HFF-Myc (cell line): ENCODE measurements at regions not wholly inside any gene's neighbourhood (a gene's known extent, or its start where the extent isn't known, plus 50 kb on each side); places are given as distances from the start of the nearest gene placed in this dataset.

Experiments
- DNase-seq: peaks from one replicate; pipeline ENCODE4 v3.0.0-alpha.2; 2011; ENCODE audit warnings: low read depth; ENCODE audit errors: extremely low read depth
- H3K4me3 ChIP-seq: replicated peaks from 2 replicates; pipeline ENCODE4 v1.5.1; 2011; ENCODE audit warnings: low read depth, mild to moderate bottlenecking, control low read depth, low read length
- TF ChIP-seq, protein P1 (sequence below): IDR thresholded peaks from 2 replicates; pipeline ENCODE4 v1.5.1; 2012; ENCODE audit warnings: mild to moderate bottlenecking, low read depth, low read length, control low read depth; ENCODE audit errors: missing control alignments

DNA sequence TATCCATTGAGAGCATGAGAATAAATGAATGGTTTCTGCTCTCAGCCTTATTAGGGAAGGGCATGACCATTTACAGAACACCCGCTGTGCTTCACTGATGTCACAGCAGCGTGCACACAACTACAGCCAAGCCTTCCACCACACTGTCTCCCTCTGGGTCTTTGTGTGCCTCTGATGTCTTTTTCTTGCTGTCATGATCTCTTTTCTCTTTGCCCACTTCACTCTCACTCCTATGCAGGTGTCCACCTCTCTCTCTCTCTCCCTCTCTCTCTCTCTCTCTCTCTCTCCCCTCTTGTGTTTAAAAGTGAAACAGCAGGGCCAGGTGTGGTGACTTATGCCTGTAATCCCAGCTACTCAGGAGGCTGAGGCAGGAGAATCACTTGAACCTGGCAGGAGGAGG lies 232.5 kb upstream of the JUN start:
- TF ChIP-seq, protein P1, sequence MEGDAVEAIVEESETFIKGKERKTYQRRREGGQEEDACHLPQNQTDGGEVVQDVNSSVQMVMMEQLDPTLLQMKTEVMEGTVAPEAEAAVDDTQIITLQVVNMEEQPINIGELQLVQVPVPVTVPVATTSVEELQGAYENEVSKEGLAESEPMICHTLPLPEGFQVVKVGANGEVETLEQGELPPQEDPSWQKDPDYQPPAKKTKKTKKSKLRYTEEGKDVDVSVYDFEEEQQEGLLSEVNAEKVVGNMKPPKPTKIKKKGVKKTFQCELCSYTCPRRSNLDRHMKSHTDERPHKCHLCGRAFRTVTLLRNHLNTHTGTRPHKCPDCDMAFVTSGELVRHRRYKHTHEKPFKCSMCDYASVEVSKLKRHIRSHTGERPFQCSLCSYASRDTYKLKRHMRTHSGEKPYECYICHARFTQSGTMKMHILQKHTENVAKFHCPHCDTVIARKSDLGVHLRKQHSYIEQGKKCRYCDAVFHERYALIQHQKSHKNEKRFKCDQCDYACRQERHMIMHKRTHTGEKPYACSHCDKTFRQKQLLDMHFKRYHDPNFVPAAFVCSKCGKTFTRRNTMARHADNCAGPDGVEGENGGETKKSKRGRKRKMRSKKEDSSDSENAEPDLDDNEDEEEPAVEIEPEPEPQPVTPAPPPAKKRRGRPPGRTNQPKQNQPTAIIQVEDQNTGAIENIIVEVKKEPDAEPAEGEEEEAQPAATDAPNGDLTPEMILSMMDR: no peak
- no peak for DNase-seq
- H3K4me3 ChIP-seq: no peak overlapping the region

DNA sequence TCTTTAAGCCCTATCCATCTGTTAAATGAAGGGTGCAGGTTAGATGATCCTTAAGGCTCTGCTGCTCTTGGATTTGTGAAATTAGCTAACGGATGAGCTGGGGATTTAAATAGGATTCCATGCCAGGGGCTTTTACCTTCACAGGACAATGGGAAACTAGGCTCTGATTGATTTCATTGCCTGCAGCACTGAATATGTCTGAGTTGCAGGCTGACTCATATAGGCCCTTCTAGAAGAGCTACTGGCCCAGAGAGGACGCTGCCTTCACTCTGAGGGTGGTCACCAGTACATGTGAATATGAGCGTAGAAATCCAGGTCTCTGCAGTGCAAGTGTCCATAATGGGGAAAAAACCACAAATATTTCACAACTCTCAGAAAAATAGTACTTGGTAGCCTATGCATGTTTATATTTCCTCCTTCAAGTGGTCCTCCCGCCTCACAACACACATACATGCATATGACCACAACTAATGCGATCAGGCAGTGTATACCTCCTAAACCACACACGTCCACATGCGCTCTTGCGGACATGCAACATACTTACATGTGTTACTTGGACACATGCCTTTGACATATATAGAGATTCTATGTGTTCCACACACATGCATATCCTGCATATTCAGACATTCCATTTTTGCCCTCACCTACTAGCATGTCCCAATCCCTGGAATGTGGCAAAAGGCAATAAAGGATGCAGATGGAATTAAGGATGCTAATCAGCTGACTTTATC lies 233.8 kb upstream of the JUN start:
- no peak overlapping the region for H3K4me3 ChIP-seq
- DNase-seq: no peak
- TF ChIP-seq, protein P1: no peak

DNA sequence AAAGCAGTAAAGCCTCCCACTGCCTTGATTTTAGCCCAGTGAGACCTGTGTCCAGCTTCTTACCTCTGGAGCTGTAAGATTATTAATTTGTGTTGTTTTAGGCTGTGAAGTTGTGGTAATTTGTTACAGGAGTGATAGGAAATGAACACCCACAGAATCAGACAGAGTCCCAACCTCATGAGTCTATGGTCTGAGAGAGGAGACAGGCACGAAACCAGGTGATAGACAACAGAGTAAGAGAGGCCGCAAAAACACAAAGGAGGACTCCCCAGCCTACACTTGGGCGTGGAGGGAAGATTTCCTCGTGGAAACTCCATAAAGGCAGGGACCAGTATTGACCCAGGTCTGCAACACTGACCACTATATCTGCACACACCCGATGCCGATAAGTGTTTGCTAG lies 234.6 kb upstream of the JUN start:
- no peak for DNase-seq

DNA sequence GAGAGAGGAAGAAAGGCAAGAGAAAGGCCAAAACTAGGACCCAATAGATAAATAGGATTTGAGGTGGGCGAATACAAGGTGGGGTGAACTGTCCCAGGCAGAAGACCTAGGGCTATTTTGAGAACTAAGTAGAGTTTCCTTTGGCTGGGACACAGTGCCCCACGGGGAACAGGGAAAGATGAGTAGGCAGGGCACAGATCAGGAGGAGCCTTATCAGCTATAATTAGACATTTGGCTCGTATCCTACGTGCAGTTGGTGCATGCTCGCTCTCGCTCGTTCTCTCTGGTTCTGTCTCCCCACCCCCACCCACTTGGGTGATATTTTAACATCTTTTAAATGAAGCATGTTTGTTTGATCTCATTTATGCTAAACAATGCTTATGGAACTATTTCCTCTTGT lies 235.0 kb upstream of the JUN start:
- TF ChIP-seq, protein P1: no peak
- no peak overlapping the region for H3K4me3 ChIP-seq
- DNase-seq: no peak

More for the DNA sequence above, 234.6 kb upstream of the JUN start:
- TF ChIP-seq, protein P1: no peak
- no peak overlapping the region for H3K4me3 ChIP-seq

DNA sequence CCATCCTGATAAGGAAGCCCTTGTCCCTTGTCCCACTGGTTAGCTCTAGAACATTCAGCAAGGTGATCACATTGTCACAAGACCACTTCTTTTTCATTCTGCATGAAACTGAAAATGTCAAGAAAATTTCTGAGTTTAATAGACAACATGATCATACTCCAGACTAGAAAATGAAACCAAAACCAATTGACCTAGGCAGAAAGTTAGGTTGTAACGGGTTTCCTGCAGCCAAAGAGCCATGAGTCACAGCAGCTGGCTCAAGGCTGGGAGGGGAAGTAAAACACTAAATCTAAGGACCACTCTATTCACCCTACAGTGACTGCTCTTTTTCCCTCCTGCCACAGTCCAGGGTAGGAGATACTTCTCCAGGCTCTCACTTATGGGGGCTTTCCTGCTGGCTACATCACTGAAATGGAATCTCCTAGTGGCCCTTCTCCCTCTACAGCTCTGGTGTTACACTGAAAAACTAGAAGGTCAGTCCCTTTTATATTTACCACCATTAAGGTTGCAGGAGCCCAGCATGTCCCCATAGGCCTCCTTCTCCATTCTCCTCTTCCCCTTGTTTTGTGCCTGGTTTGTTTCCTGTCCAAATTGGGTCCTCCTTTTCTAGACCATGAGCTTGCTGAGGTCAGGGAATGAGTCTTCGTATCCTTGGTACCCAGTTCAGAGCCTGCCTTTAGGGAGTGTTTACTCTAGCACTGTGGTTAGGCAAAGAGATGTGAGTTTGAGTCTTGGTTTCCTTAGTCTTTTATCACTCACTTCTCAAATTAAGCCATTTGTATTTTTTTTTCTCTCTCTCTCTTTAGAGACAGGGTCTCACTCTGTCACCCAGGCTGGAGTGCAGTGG lies 236.5 kb upstream of the JUN start:
- DNase-seq: no peak
- TF ChIP-seq, protein P1: no peak
- H3K4me3 ChIP-seq: no peak overlapping the region

DNA sequence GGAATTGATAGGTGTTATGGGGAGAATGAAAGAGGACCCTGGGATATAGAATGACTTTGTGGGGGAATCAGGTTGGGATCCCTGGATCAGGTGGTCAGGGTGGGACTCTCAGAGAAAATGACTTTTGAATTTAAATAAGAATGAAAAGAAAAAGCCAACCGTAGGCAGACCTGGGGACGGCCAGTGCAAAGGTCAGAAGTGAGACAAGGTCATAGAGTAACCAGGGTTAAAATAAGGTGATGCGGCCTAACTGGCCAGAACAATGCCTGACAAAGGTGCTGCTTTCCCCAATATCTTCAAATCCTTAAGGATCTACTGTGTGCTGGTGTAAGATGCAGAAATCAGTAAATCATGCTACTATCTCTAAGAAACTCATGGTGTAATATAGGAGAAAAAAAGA lies 238.4 kb upstream of the JUN start:
- no peak overlapping the region for H3K4me3 ChIP-seq
- TF ChIP-seq, protein P1: no peak
- no peak for DNase-seq
